HG02588 (cell line): ENCODE measurements at regions not wholly inside any gene's neighbourhood (a gene's known extent, or its start where the extent isn't known, plus 50 kb on each side); places are given as distances from the start of the nearest gene placed in this dataset.
"Not testable (repeated sequence)": the region's sequence is repeated elsewhere in the genome, so short reads cannot be mapped to it uniquely, and the experiment has no call there.

Experiments used
- ATAC-seq: cut with Tn5 transposase; IDR thresholded peaks from one replicate; pipeline ENCODE4 v1.9.1; 2021; ENCODE audit warnings: mild to moderate bottlenecking, moderate library complexity; ENCODE audit not compliant: unreplicated experiment

- ATAC-seq, result no peak
Measured at GRCh38 chr3:43236008-43236407, 50.3 kb upstream of the SNRK start.

- no peak for ATAC-seq
Measured at GRCh38 chr3:43233062-43233461, 53.3 kb upstream of the SNRK start.

GRCh38 chr3:43231276-43232000 lies 54.9 kb upstream of the SNRK start:
- no peak for ATAC-seq

GRCh38 chr3:43229865-43230264 lies 56.5 kb upstream of the SNRK start:
- not testable (repeated sequence) for ATAC-seq

- ATAC-seq, result not testable (repeated sequence)
Measured at GRCh38 chr3:43227685-43228084, 58.7 kb upstream of the SNRK start.

- ATAC-seq, result no peak
Measured at GRCh38 chr3:43224405-43225073, 61.8 kb upstream of the SNRK start.

GRCh38 chr3:43223670-43224364 lies 62.5 kb upstream of the SNRK start:
- no peak for ATAC-seq

- no peak for ATAC-seq
Measured at GRCh38 chr3:43222590-43222989, 63.8 kb upstream of the SNRK start.

- ATAC-seq, result no peak
Measured at GRCh38 chr3:43221076-43221475, 65.3 kb upstream of the SNRK start.

- no peak for ATAC-seq
Measured at GRCh38 chr3:43219616-43220015, 66.7 kb upstream of the SNRK start.

GRCh38 chr3:43218921-43219320 lies 67.4 kb upstream of the SNRK start:
- no peak for ATAC-seq

- no peak for ATAC-seq
Measured at GRCh38 chr3:43218156-43218555, 68.2 kb upstream of the SNRK start.

- no peak for ATAC-seq
Measured at GRCh38 chr3:43217633-43218032, 68.7 kb upstream of the SNRK start.

- no peak for ATAC-seq
Measured at GRCh38 chr3:43217206-43217605, 69.1 kb upstream of the SNRK start.

GRCh38 chr3:43215663-43216275 lies 70.6 kb upstream of the SNRK start:
- ATAC-seq, result no peak

- ATAC-seq, result no peak
Measured at GRCh38 chr3:43215138-43215537, 71.2 kb upstream of the SNRK start.

GRCh38 chr3:43214616-43215015 lies 71.7 kb upstream of the SNRK start:
- no peak for ATAC-seq

GRCh38 chr3:43213631-43214030 lies 72.7 kb upstream of the SNRK start:
- no peak for ATAC-seq

- no peak for ATAC-seq
Measured at GRCh38 chr3:43212914-43213611, 73.3 kb upstream of the SNRK start.

- no peak for ATAC-seq
Measured at GRCh38 chr3:43211681-43212080, 74.7 kb upstream of the SNRK start.
